Fibroblast of lung (primary cell): ENCODE measurements at regions not wholly inside any gene's neighbourhood (a gene's known extent, or its start where the extent isn't known, plus 50 kb on each side); places are given as distances from the start of the nearest gene placed in this dataset.

Source experiments
- DNase-seq, 2 donors: peaks; one replicate each; pipeline versions ENCODE4 v3.0.0 to v3.0.0-alpha.2; 2010; ENCODE audit warnings: low read depth in 2 of 2
- H2AFZ ChIP-seq: 2 replicates; pipeline ENCODE4 v1.5.1; 2012; ENCODE audit warnings: low read length, control low read depth, inconsistent platforms
- H3K27ac ChIP-seq: 2 replicates; pipeline ENCODE4 v1.5.1; 2011; ENCODE audit warnings: low read length, control low read depth; ENCODE audit not compliant: insufficient read depth
- H3K27me3 ChIP-seq: 2 replicates; pipeline ENCODE4 v1.5.1; 2011; ENCODE audit warnings: mild to moderate bottlenecking, low read length; ENCODE audit not compliant: control insufficient read depth, insufficient read depth
- H3K36me3 ChIP-seq: 2 replicates; pipeline ENCODE4 v1.5.1; 2011; ENCODE audit warnings: low read length; ENCODE audit not compliant: control insufficient read depth, insufficient read depth
- H3K4me1 ChIP-seq: 2 replicates; pipeline ENCODE4 v1.5.1; 2011; ENCODE audit warnings: low read length; ENCODE audit not compliant: control insufficient read depth, insufficient read depth; ENCODE audit errors: extremely low read depth
- H3K4me2 ChIP-seq: 2 replicates; pipeline ENCODE4 v1.5.1; 2011; ENCODE audit warnings: low read length, control low read depth; ENCODE audit not compliant: insufficient read depth; ENCODE audit errors: extremely low read depth
- H3K4me3 ChIP-seq, 4 experiments: fragments of 200-600 bp in 1 of 4; sonication (generic) in 1 of 4; replicated peaks in 1 of 4; 2 replicates each; pipeline ENCODE4 v1.5.1; 2011 to 2016; ENCODE audit warnings: low read length in 4 of 4, low read depth in 3 of 4, mild to moderate bottlenecking in 3 of 4, control low read depth in 2 of 4, inconsistent platforms in 1 of 4, mixed read lengths in 1 of 4; ENCODE audit not compliant: insufficient read depth in 1 of 4; ENCODE audit errors: control extremely low read depth in 1 of 4
- H3K79me2 ChIP-seq: 2 replicates; pipeline ENCODE4 v1.5.1; 2012; ENCODE audit warnings: mild to moderate bottlenecking, low read length, inconsistent platforms; ENCODE audit not compliant: control insufficient read depth, insufficient read depth
- H3K9ac ChIP-seq: 2 replicates; pipeline ENCODE4 v1.5.1; 2011; ENCODE audit warnings: mild to moderate bottlenecking, low read length, control low read depth; ENCODE audit not compliant: insufficient read depth
- H3K9me3 ChIP-seq: 2 replicates; pipeline ENCODE4 v1.5.1; 2012; ENCODE audit warnings: low read depth, low read length; ENCODE audit not compliant: control insufficient read depth, insufficient read depth
- H4K20me1 ChIP-seq: 2 replicates; pipeline ENCODE4 v1.5.1; 2011; ENCODE audit warnings: low read length; ENCODE audit not compliant: control insufficient read depth, insufficient read depth; ENCODE audit errors: extremely low read depth
- EZH2 ChIP-seq: IDR thresholded peaks from 2 replicates; pipeline ENCODE4 v1.5.1; 2012; ENCODE audit warnings: low read length, control low read depth, mild to moderate bottlenecking; ENCODE audit errors: missing control alignments
- TF ChIP-seq, protein P1 (sequence below), 2 donors: IDR thresholded peaks in 1 of 2; conservative IDR thresholded peaks in 1 of 2; 1 replicate in 1 of 2; 2 replicates in 1 of 2; pipeline ENCODE4 v1.5.1; 2011 to 2012; ENCODE audit warnings: low read length in 2 of 2, control low read depth in 1 of 2, inconsistent platforms in 1 of 2, low read depth in 1 of 2, mild to moderate bottlenecking in 1 of 2

DNA sequence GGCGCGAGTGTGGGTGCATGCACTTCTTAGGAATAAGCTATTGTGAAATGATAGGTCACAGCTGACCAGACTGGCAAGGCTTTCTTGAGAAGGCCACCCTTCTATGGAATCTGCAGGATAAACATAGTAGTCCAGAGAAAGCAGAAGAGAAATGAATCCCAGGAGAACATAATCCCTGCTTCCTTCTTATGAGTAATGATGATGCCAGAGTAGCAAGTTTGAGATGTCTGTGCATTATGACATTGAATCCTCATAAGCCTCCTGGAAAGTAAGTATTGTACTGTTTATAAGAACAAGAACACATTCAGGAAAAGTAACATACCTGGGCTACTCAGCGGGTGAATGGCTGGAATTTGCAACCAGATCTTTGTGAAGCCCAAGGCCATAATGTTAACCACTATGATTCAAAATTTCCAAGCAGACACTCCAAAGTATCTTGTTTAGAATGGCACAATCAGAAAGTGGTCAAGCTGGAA, 272.1 kb upstream of the HS3ST1 start:
- H3K79me2 ChIP-seq = no peaks in the 10 kb centered on the region
- H3K4me1 ChIP-seq = no peaks in the 10 kb centered on the region
- H3K4me3 ChIP-seq = no peak overlapping the region
- H3K9ac ChIP-seq = no peak overlapping the region
- TF ChIP-seq, protein P1, sequence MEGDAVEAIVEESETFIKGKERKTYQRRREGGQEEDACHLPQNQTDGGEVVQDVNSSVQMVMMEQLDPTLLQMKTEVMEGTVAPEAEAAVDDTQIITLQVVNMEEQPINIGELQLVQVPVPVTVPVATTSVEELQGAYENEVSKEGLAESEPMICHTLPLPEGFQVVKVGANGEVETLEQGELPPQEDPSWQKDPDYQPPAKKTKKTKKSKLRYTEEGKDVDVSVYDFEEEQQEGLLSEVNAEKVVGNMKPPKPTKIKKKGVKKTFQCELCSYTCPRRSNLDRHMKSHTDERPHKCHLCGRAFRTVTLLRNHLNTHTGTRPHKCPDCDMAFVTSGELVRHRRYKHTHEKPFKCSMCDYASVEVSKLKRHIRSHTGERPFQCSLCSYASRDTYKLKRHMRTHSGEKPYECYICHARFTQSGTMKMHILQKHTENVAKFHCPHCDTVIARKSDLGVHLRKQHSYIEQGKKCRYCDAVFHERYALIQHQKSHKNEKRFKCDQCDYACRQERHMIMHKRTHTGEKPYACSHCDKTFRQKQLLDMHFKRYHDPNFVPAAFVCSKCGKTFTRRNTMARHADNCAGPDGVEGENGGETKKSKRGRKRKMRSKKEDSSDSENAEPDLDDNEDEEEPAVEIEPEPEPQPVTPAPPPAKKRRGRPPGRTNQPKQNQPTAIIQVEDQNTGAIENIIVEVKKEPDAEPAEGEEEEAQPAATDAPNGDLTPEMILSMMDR (conservative IDR thresholded peaks at IDR 0.05 in 1 of 2, IDR thresholded peaks at IDR 0.05 in 1 of 2; ENCODE audit: low read depth in 1 of 2, low read length in 2 of 2) = no peak
- TF ChIP-seq EZH2 = no peak
- no peaks in the 10 kb centered on the region for H3K27me3 ChIP-seq
- peak; percentile 28 to 75 for DNase-seq
- H3K36me3 ChIP-seq = no peaks in the 10 kb centered on the region
- no peak overlapping the region for H3K4me2 ChIP-seq
- no peaks in the 10 kb centered on the region for H4K20me1 ChIP-seq
- no peak overlapping the region for H3K27ac ChIP-seq
- no peak overlapping the region for H2AFZ ChIP-seq
- H3K9me3 ChIP-seq = no peaks in the 10 kb centered on the region

DNA sequence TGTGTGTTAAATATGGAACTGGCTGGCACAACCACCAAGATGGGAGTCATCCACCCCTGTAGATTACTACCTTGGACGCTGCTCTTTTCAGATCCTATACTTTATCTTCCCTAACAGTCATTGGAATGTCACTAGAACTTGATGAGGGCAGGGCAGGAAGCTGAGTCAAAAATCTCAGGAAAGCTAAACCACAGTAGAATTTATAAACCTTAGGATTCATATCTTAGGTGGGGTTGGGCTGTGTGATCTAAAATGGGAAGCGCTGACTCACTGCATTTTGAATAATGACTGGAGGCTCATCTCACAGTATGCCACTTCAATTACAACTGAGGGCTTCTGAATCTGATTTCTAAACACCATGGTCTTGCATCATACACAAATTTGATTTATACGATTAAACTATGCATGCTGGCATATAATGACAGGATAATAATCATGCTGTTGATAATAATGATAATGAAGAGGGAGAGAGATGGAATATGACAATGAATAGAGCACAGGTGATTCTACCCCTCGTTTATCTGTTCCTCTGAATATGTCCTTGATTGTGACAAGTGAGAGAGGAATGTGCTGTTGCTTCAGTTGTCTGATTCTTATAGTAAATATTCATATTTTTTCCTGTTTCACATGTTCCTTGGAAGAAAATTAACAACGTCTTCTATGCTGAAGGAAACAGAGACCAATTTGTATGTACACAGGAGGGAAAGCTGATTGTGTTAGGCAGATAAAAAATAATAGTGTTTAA, 270.3 kb upstream of the HS3ST1 start:
- Histone ChIP-seq H3K36me3 (no peaks in the 10 kb centered on the region), H3K9me3 (no peaks in the 10 kb centered on the region), H4K20me1 (no peaks in the 10 kb centered on the region), H3K27me3 (no peaks in the 10 kb centered on the region), H3K4me2 (peak overlapping the region; percentile 15), H3K9ac (no peak overlapping the region), H3K4me1 (no peaks in the 10 kb centered on the region), H2AFZ (no peak overlapping the region), H3K27ac (no peak overlapping the region), H3K4me3 (no peak overlapping the region), H3K79me2 (no peaks in the 10 kb centered on the region)
- no peak for TF ChIP-seq EZH2
- TF ChIP-seq, protein P1 (conservative IDR thresholded peaks at IDR 0.05 in 1 of 2, IDR thresholded peaks at IDR 0.05 in 1 of 2; ENCODE audit: low read depth in 1 of 2, low read length in 2 of 2) = no peak
- DNase-seq = peak; percentile 37 to 91

DNA sequence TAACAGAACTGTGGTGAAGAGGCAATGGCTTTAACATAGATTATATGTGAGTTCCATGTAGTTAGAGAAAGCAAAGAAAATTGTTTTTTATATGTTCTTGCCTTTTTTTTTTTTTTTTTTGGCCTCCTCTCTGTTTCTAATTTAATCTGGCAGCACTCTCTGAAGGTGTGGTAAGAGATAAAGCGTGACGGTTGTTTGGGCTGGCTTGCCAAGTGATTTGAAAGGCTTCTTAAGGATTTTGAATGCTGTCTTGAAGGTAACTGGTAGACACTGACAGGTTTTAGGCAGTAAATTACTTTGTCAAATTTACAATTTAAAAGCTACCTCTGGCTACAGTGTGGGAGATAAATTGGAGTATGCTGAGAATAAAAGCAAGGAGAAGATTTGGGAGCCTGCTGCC, 269.3 kb upstream of the HS3ST1 start:
- no peaks in the 10 kb centered on the region for H3K79me2 ChIP-seq
- no peaks in the 10 kb centered on the region for H3K4me1 ChIP-seq
- no peaks in the 10 kb centered on the region for H3K27me3 ChIP-seq
- H3K27ac ChIP-seq = no peak overlapping the region
- no peaks in the 10 kb centered on the region for H3K36me3 ChIP-seq
- no peaks in the 10 kb centered on the region for H3K9me3 ChIP-seq
- H3K9ac ChIP-seq = no peak overlapping the region
- H3K4me2 ChIP-seq = no peak overlapping the region
- H3K4me3 ChIP-seq = no peak overlapping the region
- no peaks in the 10 kb centered on the region for H4K20me1 ChIP-seq
- DNase-seq = peak in 1 of 2 donors; percentile 22
- no peak overlapping the region for H2AFZ ChIP-seq
- no peak for TF ChIP-seq EZH2
- TF ChIP-seq, protein P1 (conservative IDR thresholded peaks at IDR 0.05 in 1 of 2, IDR thresholded peaks at IDR 0.05 in 1 of 2; ENCODE audit: low read depth in 1 of 2, low read length in 2 of 2) = no peak
